Vagina (tissue), 2 donors: ENCODE measurements at regions not wholly inside any gene's neighbourhood (a gene's known extent, or its start where the extent isn't known, plus 50 kb on each side); places are given as distances from the start of the nearest gene placed in this dataset. TPM values are rescaled to one million over a fixed set of nuclear protein-coding genes. Genes with fewer than 3 reads are reported as not detected.
"Not testable (repeated sequence)": the region's sequence is repeated elsewhere in the genome, so short reads cannot be mapped to it uniquely, and the experiment has no call there.

Experiments
- DNase-seq, 2 donors: peaks; one replicate each; pipeline ENCODE4 v3.0.0-alpha.2; 2017; ENCODE audit errors: extremely low spot score in 2 of 2
- H3K27ac ChIP-seq: fragments of 200-600 bp; sonication (generic); one replicate; pipeline ENCODE4 v1.5.1; 2019
- H3K27me3 ChIP-seq: fragments of 200-600 bp; sonication (generic); one replicate; pipeline ENCODE4 v1.5.1; 2019
- H3K36me3 ChIP-seq, 2 donors: fragments of 200-600 bp; sonication (generic); one replicate each; pipeline ENCODE4 v1.5.1; 2017 to 2019
- H3K4me1 ChIP-seq: fragments of 200-600 bp; sonication (generic); one replicate; pipeline ENCODE4 v1.5.1; 2019
- H3K4me3 ChIP-seq, 2 donors: fragments of 200-600 bp; sonication (generic); 1 replicate in 1 of 2; 2 replicates in 1 of 2; pipeline ENCODE4 v1.5.1; 2016 to 2019
- H3K9me3 ChIP-seq: fragments of 200-600 bp; sonication (generic); one replicate; pipeline ENCODE4 v1.5.1; 2019
- CTCF ChIP-seq, 3 experiments: fragments of 450-650 bp in 2 of 3; fragments of 200-600 bp in 1 of 3; sonication (generic) in 1 of 3; IDR thresholded peaks; one replicate each; pipeline ENCODE4 v1.5.1; 2017 to 2019; ENCODE audit warnings: antibody characterized with exemption in 3 of 3, mild to moderate bottlenecking in 2 of 3, moderate library complexity in 2 of 3
- POLR2A ChIP-seq, 2 donors: fragments of 450-650 bp; IDR thresholded peaks; one replicate each; pipeline ENCODE4 v1.6.1; 2017; ENCODE audit warnings: antibody characterized with exemption in 2 of 2, mild to moderate bottlenecking in 2 of 2, moderate library complexity in 2 of 2
- POLR2AphosphoS5 ChIP-seq, 2 donors: sonication (generic); formaldehyde crosslinking; IDR thresholded peaks; one replicate each; pipeline ENCODE4 v1.9.0; 2017; ENCODE audit warnings: antibody characterized with exemption in 2 of 2, mild to moderate bottlenecking in 2 of 2, low read depth in 1 of 2; ENCODE audit not compliant: insufficient read depth in 1 of 2
- intact Hi-C: fragments of 100-400 bp; cut with DNase I; formaldehyde crosslinking; loops from one replicate; pipeline ENCODE4 v1.15.1; 2023
- small RNA-seq: library from RNA; depleted of rRNA; stranded (forward); fragments of <200 nt; gene quantifications from one replicate; pipeline ENCODE3, GENCODE V24; 2016

GRCh38 chr14:51595881-51596455 is 55.7 kb upstream of the FRMD6 start:
- TF ChIP-seq POLR2A (IDR thresholded peaks at IDR 0.05), result no peak
- TF ChIP-seq CTCF (IDR thresholded peaks at IDR 0.05), result no peak
- no peak for TF ChIP-seq POLR2AphosphoS5 (IDR thresholded peaks at IDR 0.05; ENCODE audit: insufficient read depth in 1 of 2, low read depth in 1 of 2)
- intact Hi-C loops, result no loop called here
- no peak overlapping the region for H3K27ac ChIP-seq
- no peaks in the 10 kb centered on the region for H3K4me1 ChIP-seq
- no peaks in the 10 kb centered on the region for H3K9me3 ChIP-seq
- H3K4me3 ChIP-seq, result no peak overlapping the region
- no peaks in the 10 kb centered on the region for H3K36me3 ChIP-seq
- no peak for DNase-seq
- no peaks in the 10 kb centered on the region for H3K27me3 ChIP-seq

GRCh38 chr14:51596488-51597117 is 55.1 kb upstream of the FRMD6 start:
- no peaks in the 10 kb centered on the region for H3K27me3 ChIP-seq
- TF ChIP-seq CTCF (IDR thresholded peaks at IDR 0.05) (no peak), POLR2AphosphoS5 (IDR thresholded peaks at IDR 0.05; ENCODE audit: insufficient read depth in 1 of 2, low read depth in 1 of 2) (no peak), POLR2A (IDR thresholded peaks at IDR 0.05) (no peak)
- H3K4me1 ChIP-seq, result no peaks in the 10 kb centered on the region
- H3K9me3 ChIP-seq, result no peaks in the 10 kb centered on the region
- H3K36me3 ChIP-seq, result no peaks in the 10 kb centered on the region
- intact Hi-C loops, result no loop called here
- H3K4me3 ChIP-seq, result no peak overlapping the region
- no peak for DNase-seq
- no peak overlapping the region for H3K27ac ChIP-seq

- no peak overlapping the region for H3K4me3 ChIP-seq
- no peaks in the 10 kb centered on the region for H3K27me3 ChIP-seq
- TF ChIP-seq CTCF (IDR thresholded peaks at IDR 0.05) (no peak), POLR2AphosphoS5 (IDR thresholded peaks at IDR 0.05; ENCODE audit: insufficient read depth in 1 of 2, low read depth in 1 of 2) (no peak), POLR2A (IDR thresholded peaks at IDR 0.05) (no peak)
- H3K27ac ChIP-seq, result no peak overlapping the region
- no peaks in the 10 kb centered on the region for H3K4me1 ChIP-seq
- H3K36me3 ChIP-seq, result no peaks in the 10 kb centered on the region
- H3K9me3 ChIP-seq, result no peaks in the 10 kb centered on the region
- intact Hi-C loops, result no loop called here
- no peak for DNase-seq
These were observed 54.3 kb upstream of the FRMD6 start for GRCh38 chr14:51597261-51598001.

- H3K36me3 ChIP-seq, intact Hi-C loops, H3K4me3 ChIP-seq, H3K27me3 ChIP-seq, H3K27ac ChIP-seq, DNase-seq, H3K4me1 ChIP-seq, H3K9me3 ChIP-seq: not testable (repeated sequence)
These were observed 52.6 kb upstream of the FRMD6 start for GRCh38 chr14:51598924-51599600.

GRCh38 chr14:51600658-51601057 is 51.1 kb upstream of the FRMD6 start:
- DNase-seq, result no peak
- Histone ChIP-seq H3K4me1 (no peaks in the 10 kb centered on the region), H3K27me3 (no peaks in the 10 kb centered on the region), H3K4me3 (no peak overlapping the region), H3K9me3 (no peaks in the 10 kb centered on the region), H3K27ac (no peak overlapping the region), H3K36me3 (no peaks in the 10 kb centered on the region)
- TF ChIP-seq POLR2A (IDR thresholded peaks at IDR 0.05) (no peak), CTCF (IDR thresholded peaks at IDR 0.05) (no peak), POLR2AphosphoS5 (IDR thresholded peaks at IDR 0.05; ENCODE audit: insufficient read depth in 1 of 2, low read depth in 1 of 2) (no peak)
- intact Hi-C loops, result no loop called here

Small RNA genes lying in the stretch of these regions (small RNA-seq; reads per million reads assigned to genes)
- gene RNU6-1291P, result not detected
